WERI-Rb-1 (cell line): ENCODE measurements at regions not wholly inside any gene's neighbourhood (a gene's known extent, or its start where the extent isn't known, plus 50 kb on each side); places are given as distances from the start of the nearest gene placed in this dataset.
A peak's percentile ranks its signal among the peaks of the same experiment; 100 is the strongest.

Source experiments
- DNase-seq: peaks from one replicate; pipeline ENCODE4 v3.0.0-alpha.2; 2020
- H3K27ac ChIP-seq: fragments of 250-450 bp; sonication (Bioruptor Pico); 2 replicates; pipeline ENCODE4 v1.5.1; 2020; ENCODE audit warnings: mild to moderate bottlenecking, moderate library complexity
- H3K27me3 ChIP-seq: fragments of 250-450 bp; sonication (Bioruptor Pico); 2 replicates; pipeline ENCODE4 v1.5.1; 2021; ENCODE audit warnings: mild to moderate bottlenecking, low read depth, moderate library complexity; ENCODE audit not compliant: insufficient read depth, severe bottlenecking
- H3K36me3 ChIP-seq: fragments of 250-450 bp; sonication (Bioruptor Pico); 2 replicates; pipeline ENCODE4 v1.5.1; 2020; ENCODE audit warnings: mild to moderate bottlenecking, moderate library complexity
- H3K4me3 ChIP-seq: 2 replicates; pipeline ENCODE4 v1.5.1; 2011; ENCODE audit warnings: low read depth, mild to moderate bottlenecking, control low read depth, low read length
- H3K9me3 ChIP-seq: fragments of 250-450 bp; sonication (Bioruptor Pico); 2 replicates; pipeline ENCODE4 v1.5.1; 2021; ENCODE audit warnings: mild to moderate bottlenecking, moderate library complexity; ENCODE audit not compliant: severe bottlenecking
- TF ChIP-seq, protein P1 (sequence below): IDR thresholded peaks from 2 replicates; pipeline ENCODE4 v1.5.1; 2011; ENCODE audit warnings: low read depth, mild to moderate bottlenecking, control low read depth, inconsistent platforms, low read length

DNA sequence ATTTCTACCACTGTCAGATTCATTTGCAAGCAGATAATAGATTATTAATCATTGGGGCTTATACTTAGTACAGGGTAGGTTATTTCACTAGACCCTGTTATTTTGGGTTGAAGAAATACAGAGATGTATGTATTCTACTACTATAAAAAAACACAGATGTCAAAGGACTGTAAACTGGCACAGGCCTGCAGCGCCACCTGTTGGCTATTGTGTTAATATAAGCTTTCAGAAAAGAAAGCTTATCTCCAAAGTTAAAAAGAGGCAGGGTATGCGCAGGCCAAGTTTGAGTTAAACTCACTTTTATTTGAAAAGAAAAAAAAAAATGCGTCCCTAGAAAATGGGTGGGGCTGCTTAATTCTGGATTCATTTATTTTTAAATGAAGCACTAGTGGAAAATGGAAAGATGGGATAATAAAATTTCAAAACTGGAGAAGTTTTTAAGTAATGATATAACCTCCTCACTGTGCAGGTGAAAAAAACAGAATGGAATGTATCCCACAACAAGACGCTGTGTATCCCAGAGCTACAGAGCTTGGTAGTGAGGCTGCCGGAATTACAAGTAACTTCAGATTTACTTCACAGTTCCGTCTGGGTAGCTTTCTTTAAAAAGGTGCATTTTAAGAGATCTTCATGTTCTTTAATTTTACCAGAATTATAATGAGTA is 407.2 kb upstream of the TGFBR2 start:
- H3K36me3 ChIP-seq = no peaks in the 10 kb centered on the region
- no peaks in the 10 kb centered on the region for H3K9me3 ChIP-seq
- H3K27me3 ChIP-seq = no peaks in the 10 kb centered on the region
- DNase-seq = peak; percentile 46
- no peak overlapping the region for H3K4me3 ChIP-seq
- no peak overlapping the region for H3K27ac ChIP-seq
- TF ChIP-seq, protein P1, sequence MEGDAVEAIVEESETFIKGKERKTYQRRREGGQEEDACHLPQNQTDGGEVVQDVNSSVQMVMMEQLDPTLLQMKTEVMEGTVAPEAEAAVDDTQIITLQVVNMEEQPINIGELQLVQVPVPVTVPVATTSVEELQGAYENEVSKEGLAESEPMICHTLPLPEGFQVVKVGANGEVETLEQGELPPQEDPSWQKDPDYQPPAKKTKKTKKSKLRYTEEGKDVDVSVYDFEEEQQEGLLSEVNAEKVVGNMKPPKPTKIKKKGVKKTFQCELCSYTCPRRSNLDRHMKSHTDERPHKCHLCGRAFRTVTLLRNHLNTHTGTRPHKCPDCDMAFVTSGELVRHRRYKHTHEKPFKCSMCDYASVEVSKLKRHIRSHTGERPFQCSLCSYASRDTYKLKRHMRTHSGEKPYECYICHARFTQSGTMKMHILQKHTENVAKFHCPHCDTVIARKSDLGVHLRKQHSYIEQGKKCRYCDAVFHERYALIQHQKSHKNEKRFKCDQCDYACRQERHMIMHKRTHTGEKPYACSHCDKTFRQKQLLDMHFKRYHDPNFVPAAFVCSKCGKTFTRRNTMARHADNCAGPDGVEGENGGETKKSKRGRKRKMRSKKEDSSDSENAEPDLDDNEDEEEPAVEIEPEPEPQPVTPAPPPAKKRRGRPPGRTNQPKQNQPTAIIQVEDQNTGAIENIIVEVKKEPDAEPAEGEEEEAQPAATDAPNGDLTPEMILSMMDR = peak; percentile 35; the same call in 1 of the 2 replicates

DNA sequence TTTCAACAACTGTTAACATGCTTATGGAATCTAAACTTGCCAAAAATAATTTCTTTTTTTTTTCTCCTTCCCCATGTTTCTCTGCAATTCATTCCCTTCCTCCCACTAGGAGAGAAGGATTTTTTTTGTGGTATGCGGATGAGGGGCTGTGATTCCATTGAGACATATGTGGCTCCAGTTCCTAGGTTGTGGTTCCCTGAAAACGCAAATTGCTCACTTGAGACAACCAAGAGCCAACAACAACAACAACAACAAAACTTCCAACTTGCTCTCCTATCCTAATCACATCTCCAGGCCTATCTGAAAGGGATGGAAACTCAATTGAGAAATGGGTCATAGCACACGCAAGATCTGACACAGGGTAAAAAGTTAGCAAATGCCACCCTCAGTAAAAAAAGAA is 406.5 kb upstream of the TGFBR2 start:
- Histone ChIP-seq H3K27ac (no peak overlapping the region), H3K4me3 (no peak overlapping the region), H3K27me3 (no peaks in the 10 kb centered on the region), H3K36me3 (no peaks in the 10 kb centered on the region), H3K9me3 (no peaks in the 10 kb centered on the region)
- TF ChIP-seq, protein P1 = no peak
- no peak for DNase-seq

DNA sequence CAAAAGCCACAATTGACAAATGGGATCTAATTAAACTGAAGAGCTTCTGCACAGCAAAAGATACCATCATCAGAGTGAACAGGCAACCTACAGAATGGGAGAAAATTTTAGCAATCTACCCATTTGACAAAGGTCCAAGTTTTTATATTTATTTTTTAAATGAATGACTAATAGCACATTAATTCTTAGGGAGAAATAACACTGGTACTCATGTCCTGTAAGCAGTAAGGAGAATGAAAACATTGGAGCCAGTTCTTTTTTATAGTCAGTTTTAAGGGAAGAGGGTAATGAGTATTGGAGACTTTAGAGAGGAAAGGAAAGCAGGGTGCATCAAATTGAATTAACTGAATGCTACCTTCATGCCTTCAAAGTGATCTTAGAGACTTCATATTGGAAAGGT is 404.7 kb upstream of the TGFBR2 start:
- Histone ChIP-seq H3K4me3 (no peak overlapping the region), H3K27ac (no peak overlapping the region), H3K36me3 (no peaks in the 10 kb centered on the region), H3K27me3 (no peaks in the 10 kb centered on the region), H3K9me3 (no peaks in the 10 kb centered on the region)
- DNase-seq = no peak
- TF ChIP-seq, protein P1 = no peak

DNA sequence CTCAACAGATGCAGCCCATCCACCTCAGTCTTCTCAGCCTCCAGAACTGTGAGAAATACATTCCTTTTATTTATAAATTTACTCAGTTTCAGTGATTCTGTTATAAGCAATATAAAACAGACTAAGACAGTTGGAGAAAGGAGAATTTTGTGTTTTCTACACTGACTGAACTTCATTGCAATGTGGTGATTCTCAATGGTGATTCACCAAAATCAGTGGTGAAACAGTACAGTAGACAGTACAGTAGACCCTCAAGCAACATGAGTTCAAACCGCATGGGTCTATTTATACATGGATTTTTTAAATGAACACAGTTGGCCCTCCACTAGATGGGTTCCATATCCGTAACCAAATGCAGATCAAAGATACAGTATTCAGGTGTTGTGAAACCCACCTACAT is 403.1 kb upstream of the TGFBR2 start:
- DNase-seq = no peak
- H3K9me3 ChIP-seq = no peaks in the 10 kb centered on the region
- TF ChIP-seq, protein P1 = no peak

DNA sequence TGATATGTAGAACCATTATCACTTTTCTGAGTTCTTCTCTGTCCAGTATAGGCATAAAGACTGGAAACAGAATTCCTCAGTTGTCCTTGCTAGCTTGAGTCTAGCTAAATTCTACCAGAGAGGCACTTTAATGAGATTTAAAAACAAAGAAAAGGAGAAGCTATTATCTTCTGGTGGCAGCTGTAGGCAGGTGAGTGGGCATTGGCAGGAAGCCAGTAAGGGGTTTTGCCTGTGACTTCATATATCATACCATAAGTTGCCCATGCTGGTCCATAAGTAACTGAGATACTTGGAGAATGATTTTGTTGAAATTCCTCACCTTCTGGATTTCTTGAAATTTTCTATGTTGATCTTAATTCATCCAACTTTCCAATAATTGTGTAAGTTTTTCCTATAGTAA is 402.3 kb upstream of the TGFBR2 start:
- no peak overlapping the region for H3K4me3 ChIP-seq
- no peak overlapping the region for H3K27ac ChIP-seq
- DNase-seq = no peak
- H3K9me3 ChIP-seq = no peaks in the 10 kb centered on the region
- TF ChIP-seq, protein P1 = no peak
- H3K27me3 ChIP-seq = no peaks in the 10 kb centered on the region
- H3K36me3 ChIP-seq = no peaks in the 10 kb centered on the region

More for the DNA sequence above, 403.1 kb upstream of the TGFBR2 start:
- no peak overlapping the region for H3K4me3 ChIP-seq
- no peaks in the 10 kb centered on the region for H3K36me3 ChIP-seq
- H3K27me3 ChIP-seq = no peaks in the 10 kb centered on the region
- no peak overlapping the region for H3K27ac ChIP-seq

DNA sequence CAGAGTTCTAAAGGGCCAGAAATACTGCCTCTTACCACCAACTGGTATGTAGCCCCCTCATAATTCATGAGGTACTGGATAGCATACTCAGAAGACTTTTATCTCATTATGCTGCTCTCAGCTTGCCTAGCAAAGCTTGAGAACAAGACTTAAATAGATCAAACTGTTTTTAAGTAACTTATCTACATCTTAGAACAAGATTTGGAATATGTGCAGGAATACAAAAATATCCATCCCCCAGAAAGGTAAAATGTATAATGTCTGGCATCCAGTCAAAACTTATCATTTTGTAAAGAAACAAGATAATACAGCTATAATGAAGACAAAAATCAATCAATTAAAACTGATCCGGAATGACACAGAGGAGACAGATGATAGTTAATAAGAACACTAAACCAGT is 400.4 kb upstream of the TGFBR2 start:
- no peak for DNase-seq
- Histone ChIP-seq H3K27me3 (no peaks in the 10 kb centered on the region), H3K27ac (no peak overlapping the region), H3K4me3 (no peak overlapping the region), H3K36me3 (no peaks in the 10 kb centered on the region), H3K9me3 (no peaks in the 10 kb centered on the region)
- TF ChIP-seq, protein P1 = no peak
